K562 (cell line): ENCODE measurements at regions not wholly inside any gene's neighbourhood (a gene's known extent, or its start where the extent isn't known, plus 50 kb on each side); places are given as distances from the start of the nearest gene placed in this dataset. TPM values are rescaled to one million over a fixed set of nuclear protein-coding genes. Genes with fewer than 3 reads are reported as not detected.

Source experiments
- ATAC-seq: fragments of 200-7000 bp; cut with Tn5 transposase; 3 replicates; pipeline ENCODE4 v1.9.1; 2020; ENCODE audit warnings: moderate library complexity
- BruUV-seq: library from RNA; stranded (reverse); fragments of 400-500 nt; replicated peaks from 2 replicates; lab custom pipeline; 2021; lab: Mats Ljungman, UMichigan
- CTCF ChIA-PET: fragments of 300-600 bp; formaldehyde crosslinking; extraction: SDS; loops from one replicate; lab custom pipeline; 2021; ENCODE audit warnings: low intra/inter-chr PET ratio; lab: Yijun Ruan, JAX
- POLR2A ChIA-PET: fragments of 300-600, 350-650 bp; sonication (Branson Sonifier 250); formaldehyde crosslinking; extraction: SDS; loops from one replicate; lab custom pipeline; 2021; ENCODE audit warnings: antibody characterized with exemption, inconsistent platforms; lab: Yijun Ruan, JAX
- DNase-seq, 4 experiments: peaks; one replicate each; pipeline versions ENCODE4 v3.0.0 to v3.0.0-alpha.2; 2011 to 2018; ENCODE audit warnings: low spot score in 3 of 4, mixed read lengths in 3 of 4; ENCODE audit errors: extremely low read depth in 1 of 4
- FAIRE-seq: peaks from 2 replicates; lab custom pipeline; 2011; peaks lifted over from hg19 to GRCh38; lab: Jason Lieb, UNC
- H2AFZ ChIP-seq: 2 replicates; pipeline ENCODE4 v1.6.0; 2011; ENCODE audit warnings: low read depth, low read length, control low read depth, inconsistent platforms
- H3K27ac ChIP-seq: fragments of 200-600 bp; 3 replicates; pipeline ENCODE4 v1.8.0; 2011; ENCODE audit warnings: low read depth, mild to moderate bottlenecking, control low read depth, inconsistent platforms, low read length, moderate library complexity, mixed read lengths; ENCODE audit errors: extremely low read depth
- H3K27me3 ChIP-seq, 2 experiments: fragments of 300-600 bp in 1 of 2; 2 replicates in 1 of 2; 3 replicates in 1 of 2; pipeline versions ENCODE4 v1.6.0 to v1.8.0; 2011; ENCODE audit warnings: inconsistent platforms in 2 of 2, low read length in 2 of 2, mild to moderate bottlenecking in 1 of 2, mixed read lengths in 1 of 2, moderate library complexity in 1 of 2; ENCODE audit not compliant: control insufficient read depth in 2 of 2, insufficient read depth in 2 of 2
- H3K36me3 ChIP-seq: fragments of 300-600 bp; 3 replicates; pipeline ENCODE4 v1.8.0; 2011; ENCODE audit warnings: mild to moderate bottlenecking, low read length, inconsistent platforms; ENCODE audit not compliant: control insufficient read depth, insufficient read depth
- H3K4me1 ChIP-seq, 2 experiments: fragments of 200-600 bp in 1 of 2; replicated peaks in 1 of 2; 2 replicates in 1 of 2; 3 replicates in 1 of 2; pipeline versions ENCODE4 v1.5.1 to v1.8.0; 2011; ENCODE audit warnings: inconsistent platforms in 2 of 2, low read length in 2 of 2, mild to moderate bottlenecking in 1 of 2, mixed read lengths in 1 of 2, moderate library complexity in 1 of 2; ENCODE audit not compliant: control insufficient read depth in 2 of 2, insufficient read depth in 2 of 2
- H3K4me2 ChIP-seq: 2 replicates; pipeline ENCODE4 v1.6.1; 2011; ENCODE audit warnings: low read length, control low read depth, inconsistent platforms, mixed read lengths; ENCODE audit not compliant: insufficient read depth
- H3K4me3 ChIP-seq: fragments of 200-600 bp; sonication (generic), shearing (Covaris generic); 2 replicates; pipeline ENCODE4 v1.5.1; 2016; ENCODE audit warnings: control low read depth, inconsistent platforms
- H3K79me2 ChIP-seq: fragments of 200-600 bp; 3 replicates; pipeline ENCODE4 v1.8.0; 2011; ENCODE audit warnings: low read length, inconsistent platforms; ENCODE audit not compliant: control insufficient read depth, insufficient read depth
- H3K9ac ChIP-seq, 2 experiments: 2 replicates each; pipeline versions ENCODE4 v1.6.0 to v1.6.1; 2011; ENCODE audit warnings: low read depth in 2 of 2, low read length in 2 of 2, control low read depth in 1 of 2, inconsistent platforms in 1 of 2, mild to moderate bottlenecking in 1 of 2, mixed read lengths in 1 of 2; ENCODE audit not compliant: insufficient read depth in 1 of 2
- H3K9me1 ChIP-seq: one replicate; pipeline ENCODE4 v1.6.0; 2011; ENCODE audit warnings: inconsistent platforms, mild to moderate bottlenecking, low read length, moderate library complexity; ENCODE audit not compliant: control insufficient read depth, insufficient read depth
- H3K9me3 ChIP-seq: replicated peaks from 2 replicates; pipeline ENCODE4 v1.5.1; 2011; ENCODE audit warnings: low read depth, low read length, inconsistent platforms; ENCODE audit not compliant: control insufficient read depth, insufficient read depth
- H4K20me1 ChIP-seq: replicated peaks from 2 replicates; pipeline ENCODE4 v1.6.1; 2011; ENCODE audit warnings: low read length, inconsistent platforms, mixed read lengths; ENCODE audit not compliant: control insufficient read depth, insufficient read depth
- CHD4 ChIP-seq: fragments of 200-600 bp; sonication (generic); IDR thresholded peaks from 3 replicates; pipeline ENCODE4 v1.6.1; 2012; ENCODE audit warnings: low read depth, mild to moderate bottlenecking, mixed read lengths, low read length, inconsistent platforms; ENCODE audit not compliant: insufficient read depth, insufficient replicate concordance, poor library complexity, severe bottlenecking
- DLX4 ChIP-seq: fragments of 250-450 bp; sonication (Bioruptor Pico); IDR thresholded peaks from 2 replicates; pipeline ENCODE4 v1.6.1; 2021; ENCODE audit warnings: mild to moderate bottlenecking
- ELF1 ChIP-seq: fragments of 200-800 bp; sonication (Bioruptor generic); IDR thresholded peaks from 2 replicates; pipeline ENCODE4 v1.6.1; 2016; ENCODE audit warnings: missing genetic modification characterization, missing compliant biosample characterization
- ELK3 ChIP-seq: fragments of 450-650 bp; formaldehyde crosslinking; IDR thresholded peaks from 2 replicates; pipeline ENCODE4 v1.4.0; 2020; ENCODE audit warnings: mild to moderate bottlenecking
- NFE2 ChIP-seq: IDR thresholded peaks from 2 replicates; pipeline ENCODE4 v1.6.1; 2014; ENCODE audit warnings: antibody characterized with exemption, low read depth
- ZNF253 ChIP-seq: fragments of 250-450 bp; sonication (Bioruptor Pico); conservative IDR thresholded peaks from 2 replicates; pipeline ENCODE4 v1.6.1; 2021; ENCODE audit warnings: mild to moderate bottlenecking
- WGBS: fragments of 100-300 bp; shearing (Covaris generic); methylation state at CpG from one replicate; pipeline ENCODE4 v1.1.6; 2016; ENCODE audit warnings: low coverage, mixed read lengths; ENCODE audit not compliant: insufficient coverage; ENCODE audit errors: missing lambda C conversion rate; 5-methylcytosine and 5-hydroxymethylcytosine counted together
- in situ Hi-C: fragments of 300-500 bp; cut with MboI; formaldehyde crosslinking; loops from 4 replicates; pipeline ENCODE4 v1.15.0; 2018; ENCODE audit warnings: inconsistent platforms, mixed read lengths
- intact Hi-C: fragments of 100-400 bp; cut with micrococcal nuclease; formaldehyde crosslinking; loops from 2 replicates; pipeline ENCODE4 v1.14.2; 2022
- small RNA-seq: library from RNA; depleted of rRNA; stranded (forward); fragments of <200 nt; gene quantifications from one replicate; pipeline ENCODE3, GENCODE V24; 2014

GRCh38 chr12:53887881-53888280, 50.8 kb upstream of the HOXC13 start:
- H3K9ac ChIP-seq, result no peak overlapping the region
- no peaks in the 10 kb centered on the region for H3K9me3 ChIP-seq
- WGBS, result 0% methylated on average over 2 of the region's 2 CpGs
- POLR2A ChIA-PET, result interaction anchor here (0.9 kb wide), 1 partner anchor 188 kb away, joined by 4 read pairs; no protein-coding TSS in a partner anchor
- no peaks in the 10 kb centered on the region for H3K9me1 ChIP-seq
- no peak overlapping the region for H3K4me3 ChIP-seq
- ATAC-seq (no peak), DNase-seq (no peak), FAIRE-seq (no peak)
- TF ChIP-seq CHD4 (no peak), ZNF253 (no peak), ELF1 (tag) (no peak), DLX4 (no peak), NFE2 (no peak), ELK3 (no peak)
- in situ Hi-C loops (no loop called here), intact Hi-C loops (no loop called here)
- H3K4me1 ChIP-seq, result no peaks in the 10 kb centered on the region
- H3K4me2 ChIP-seq, result no peak overlapping the region
- no peak overlapping the region for H3K27ac ChIP-seq
- no peak overlapping the region for H2AFZ ChIP-seq
- H3K36me3 ChIP-seq, result no peaks in the 10 kb centered on the region
- CTCF ChIA-PET, result no interaction called here
- H4K20me1 ChIP-seq, result no peaks in the 10 kb centered on the region
- no TSS peak for BruUV-seq
- H3K79me2 ChIP-seq, result no peaks in the 10 kb centered on the region
- peaks cover 5 to 7% of the 10 kb centered on the region in 2 experiments; a peak in 3 of 5 replicates for H3K27me3 ChIP-seq

Small RNA genes in the stretch of these regions (small RNA-seq; reads per million reads assigned to genes)
- not detected for gene RN7SKP289
